Naive thymus-derived CD8-positive, alpha-beta T cell (primary cell): ENCODE measurements at regions not wholly inside any gene's neighbourhood (a gene's known extent, or its start where the extent isn't known, plus 50 kb on each side); places are given as distances from the start of the nearest gene placed in this dataset.

Experiments used
- ATAC-seq, 2 donors: fragments of 150-1000 bp; cut with Tn5 transposase in 1 of 2; sonication (Bioruptor Pico), chemical (Tn5 transposase) in 1 of 2; 1 replicate in 1 of 2; 2 replicates in 1 of 2; pipeline ENCODE4 v1.10.0; 2021; ENCODE audit warnings: mild to moderate bottlenecking in 2 of 2, moderate library complexity in 2 of 2
- POLR2A ChIA-PET: fragments of 350-600 bp; sonication (Branson Sonifier 250); formaldehyde crosslinking; loops from one replicate; lab custom pipeline; 2021; ENCODE audit warnings: antibody characterized with exemption; lab: Charles Lee
- DNase-seq, 10 donors: peaks; one replicate each; pipeline versions ENCODE4 v3.0.0 to v3.0.0-alpha.2; 2020 to 2022
- H3K27ac Mint-ChIP-seq, 10 donors: one replicate each; pipeline ENCODE4 v1.8.0; 2020 to 2022; ENCODE audit warnings: mild to moderate bottlenecking in 10 of 10, mixed read lengths in 10 of 10, moderate library complexity in 4 of 10, inconsistent platforms in 1 of 10
- H3K27me3 Mint-ChIP-seq, 5 donors: one replicate each; pipeline ENCODE4 v1.8.0; 2021 to 2022; ENCODE audit warnings: mixed read lengths in 5 of 5
- H3K36me3 Mint-ChIP-seq, 3 donors: one replicate each; pipeline ENCODE4 v1.8.0; 2020 to 2022; ENCODE audit warnings: mixed read lengths in 3 of 3, mild to moderate bottlenecking in 2 of 3, inconsistent platforms in 1 of 3
- H3K4me1 Mint-ChIP-seq, 4 donors: one replicate each; pipeline ENCODE4 v1.8.0; 2021 to 2022; ENCODE audit warnings: mixed read lengths in 4 of 4
- H3K4me3 Mint-ChIP-seq, 10 donors: one replicate each; pipeline ENCODE4 v1.8.0; 2020 to 2022; ENCODE audit warnings: mild to moderate bottlenecking in 10 of 10, mixed read lengths in 10 of 10, moderate library complexity in 6 of 10, inconsistent platforms in 1 of 10
- H3K9me3 Mint-ChIP-seq, 9 donors: one replicate each; pipeline ENCODE4 v1.8.0; 2020 to 2022; ENCODE audit warnings: mixed read lengths in 9 of 9, mild to moderate bottlenecking in 3 of 9, inconsistent platforms in 1 of 9, moderate library complexity in 1 of 9

DNA sequence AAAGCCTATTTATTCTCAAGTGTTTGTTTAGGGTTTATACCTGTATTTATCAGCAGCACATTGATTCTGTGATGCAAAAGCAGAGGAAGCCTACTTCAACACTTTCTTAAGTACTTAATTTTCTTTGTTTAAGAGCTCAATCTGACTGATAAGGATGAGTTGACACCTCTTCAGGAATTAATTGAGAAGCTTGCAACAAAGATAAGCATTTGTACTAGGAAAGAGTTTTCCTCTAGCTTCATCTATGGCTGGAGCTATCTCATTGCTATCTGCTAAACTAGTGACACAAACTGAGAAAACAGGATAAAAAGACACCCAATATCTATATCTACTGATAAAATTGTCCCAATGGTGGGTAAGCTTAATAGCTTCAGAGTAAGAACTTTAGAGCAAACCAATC is 170.1 kb upstream of the SLITRK6 start:
- H3K4me1 Mint-ChIP-seq = no peaks in the 10 kb centered on the region
- H3K27me3 Mint-ChIP-seq = no peaks in the 10 kb centered on the region
- POLR2A ChIA-PET = interaction anchor here (0.6 kb wide), 1 partner anchor 47 kb away, joined by 3 read pairs; no protein-coding TSS in a partner anchor
- no peak overlapping the region for H3K4me3 Mint-ChIP-seq
- no peak for DNase-seq
- H3K36me3 Mint-ChIP-seq = no peaks in the 10 kb centered on the region
- H3K9me3 Mint-ChIP-seq = peaks cover 0 to 11% (median 6%) of the 10 kb centered on the region in 9 donors
- no peak for ATAC-seq
- no peak overlapping the region for H3K27ac Mint-ChIP-seq

DNA sequence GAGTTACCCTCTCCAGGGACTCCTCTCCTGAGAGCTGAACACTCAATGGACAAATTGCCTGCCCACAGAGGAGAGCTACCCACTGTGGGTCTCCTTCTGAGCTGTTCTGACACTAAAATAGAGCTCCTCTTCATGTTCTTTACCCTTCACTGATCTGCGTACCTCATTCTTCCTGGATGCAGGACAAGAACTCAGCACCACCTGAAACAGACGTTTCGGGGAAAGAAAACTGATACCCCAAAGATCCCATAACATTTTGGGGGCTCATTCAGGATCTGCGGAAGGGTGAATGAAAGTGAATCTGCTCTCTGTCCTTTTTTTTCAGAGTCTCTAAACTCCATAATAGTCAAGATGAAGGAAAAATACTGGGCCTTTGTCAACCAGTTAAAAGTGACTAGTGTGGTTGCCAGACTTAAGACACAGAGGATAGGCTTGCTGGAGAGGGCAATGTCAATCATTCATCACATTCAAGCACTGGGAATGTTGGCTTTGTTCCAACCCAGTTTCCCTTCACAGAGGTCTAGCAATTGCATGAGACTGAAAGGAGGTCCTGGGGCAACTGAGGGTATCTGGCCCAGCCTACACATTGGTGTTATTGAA is 136.7 kb upstream of the SLITRK6 start:
- no peak overlapping the region for H3K27ac Mint-ChIP-seq
- ATAC-seq (no peak), DNase-seq (no peak)
- POLR2A ChIA-PET = no interaction called here
- H3K36me3 Mint-ChIP-seq = peaks cover 0 to 3% (median 0%) of the 10 kb centered on the region in 3 donors
- no peaks in the 10 kb centered on the region for H3K27me3 Mint-ChIP-seq
- peaks cover 2 to 32% (median 21%) of the 10 kb centered on the region in 9 donors for H3K9me3 Mint-ChIP-seq
- H3K4me3 Mint-ChIP-seq = no peak overlapping the region
- no peaks in the 10 kb centered on the region for H3K4me1 Mint-ChIP-seq

DNA sequence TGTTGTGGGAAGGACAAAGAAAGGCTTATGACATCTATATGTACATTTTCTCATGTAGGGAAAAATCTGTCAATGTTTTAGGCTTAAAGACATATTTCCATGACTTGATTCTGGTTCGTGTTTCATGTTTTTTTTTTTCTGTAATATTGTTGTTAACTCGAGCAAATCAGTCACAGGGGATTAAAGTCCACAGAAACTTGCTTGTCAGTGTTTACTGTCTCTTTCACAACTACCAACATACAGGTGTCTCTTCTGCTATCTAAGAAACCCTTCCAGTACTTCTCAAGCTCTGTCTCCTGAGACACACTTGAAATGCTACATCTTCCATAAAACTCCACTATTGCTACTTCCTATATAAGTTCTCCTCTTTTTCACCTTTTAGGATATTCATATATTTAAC is 130.9 kb upstream of the SLITRK6 start:
- DNase-seq (no peak), ATAC-seq (no peak)
- H3K9me3 Mint-ChIP-seq = peaks cover 0 to 23% (median 10%) of the 10 kb centered on the region in 9 donors
- no peaks in the 10 kb centered on the region for H3K4me1 Mint-ChIP-seq
- H3K27ac Mint-ChIP-seq = no peak overlapping the region
- H3K36me3 Mint-ChIP-seq = no peaks in the 10 kb centered on the region
- no peaks in the 10 kb centered on the region for H3K27me3 Mint-ChIP-seq
- no peak overlapping the region for H3K4me3 Mint-ChIP-seq
- POLR2A ChIA-PET = no interaction called here

DNA sequence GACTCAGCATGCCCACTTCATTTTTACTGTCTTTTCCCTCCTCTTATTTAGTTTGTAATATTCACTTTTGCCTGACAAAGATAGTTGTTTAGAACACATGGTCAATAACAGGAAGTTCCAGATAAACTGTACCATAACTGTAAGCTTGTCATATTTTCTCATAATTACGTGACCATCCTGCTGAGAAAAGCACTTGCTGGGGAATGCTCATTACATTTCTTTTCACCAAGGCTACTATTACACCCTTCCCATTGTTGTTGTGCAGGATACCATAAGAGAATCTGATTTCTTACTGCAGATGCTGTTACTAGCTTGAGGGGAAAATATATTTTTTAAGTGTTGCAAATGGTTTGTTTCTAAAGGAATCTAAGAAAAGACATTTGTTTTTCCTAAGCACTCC is 111.7 kb upstream of the SLITRK6 start:
- no peak for ATAC-seq
- Mint-ChIP-seq H3K9me3 (peaks cover 0 to 38% (median 9%) of the 10 kb centered on the region in 9 donors), H3K27ac (no peak overlapping the region), H3K36me3 (peaks cover 0 to 1% (median 0%) of the 10 kb centered on the region in 3 donors), H3K4me3 (no peak overlapping the region), H3K4me1 (no peaks in the 10 kb centered on the region), H3K27me3 (no peaks in the 10 kb centered on the region)
- DNase-seq = no peak
- POLR2A ChIA-PET = no interaction called here

DNA sequence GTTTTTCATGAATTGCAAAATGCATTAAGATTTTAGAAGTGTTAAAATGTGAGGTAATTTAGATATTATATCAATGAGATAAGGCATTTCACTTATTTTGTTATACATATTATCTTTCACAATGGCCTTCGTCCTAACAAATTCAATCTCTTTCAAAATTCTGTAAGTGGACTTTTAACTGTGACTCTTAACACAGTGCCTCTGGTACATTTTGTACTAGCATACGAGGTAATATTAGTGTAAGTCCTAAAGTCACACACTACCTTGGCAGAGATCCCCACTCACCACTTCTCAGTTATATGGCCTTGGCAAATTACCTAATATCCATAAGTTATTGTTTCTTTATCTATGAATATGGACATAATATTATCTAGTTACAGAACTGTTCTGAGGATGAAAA is 101.3 kb upstream of the SLITRK6 start:
- no peak overlapping the region for H3K27ac Mint-ChIP-seq
- H3K27me3 Mint-ChIP-seq = no peaks in the 10 kb centered on the region
- peaks cover 0 to 18% (median 6%) of the 10 kb centered on the region in 9 donors for H3K9me3 Mint-ChIP-seq
- no peak overlapping the region for H3K4me3 Mint-ChIP-seq
- POLR2A ChIA-PET = no interaction called here
- DNase-seq (no peak), ATAC-seq (no peak)
- no peaks in the 10 kb centered on the region for H3K4me1 Mint-ChIP-seq
- no peaks in the 10 kb centered on the region for H3K36me3 Mint-ChIP-seq

DNA sequence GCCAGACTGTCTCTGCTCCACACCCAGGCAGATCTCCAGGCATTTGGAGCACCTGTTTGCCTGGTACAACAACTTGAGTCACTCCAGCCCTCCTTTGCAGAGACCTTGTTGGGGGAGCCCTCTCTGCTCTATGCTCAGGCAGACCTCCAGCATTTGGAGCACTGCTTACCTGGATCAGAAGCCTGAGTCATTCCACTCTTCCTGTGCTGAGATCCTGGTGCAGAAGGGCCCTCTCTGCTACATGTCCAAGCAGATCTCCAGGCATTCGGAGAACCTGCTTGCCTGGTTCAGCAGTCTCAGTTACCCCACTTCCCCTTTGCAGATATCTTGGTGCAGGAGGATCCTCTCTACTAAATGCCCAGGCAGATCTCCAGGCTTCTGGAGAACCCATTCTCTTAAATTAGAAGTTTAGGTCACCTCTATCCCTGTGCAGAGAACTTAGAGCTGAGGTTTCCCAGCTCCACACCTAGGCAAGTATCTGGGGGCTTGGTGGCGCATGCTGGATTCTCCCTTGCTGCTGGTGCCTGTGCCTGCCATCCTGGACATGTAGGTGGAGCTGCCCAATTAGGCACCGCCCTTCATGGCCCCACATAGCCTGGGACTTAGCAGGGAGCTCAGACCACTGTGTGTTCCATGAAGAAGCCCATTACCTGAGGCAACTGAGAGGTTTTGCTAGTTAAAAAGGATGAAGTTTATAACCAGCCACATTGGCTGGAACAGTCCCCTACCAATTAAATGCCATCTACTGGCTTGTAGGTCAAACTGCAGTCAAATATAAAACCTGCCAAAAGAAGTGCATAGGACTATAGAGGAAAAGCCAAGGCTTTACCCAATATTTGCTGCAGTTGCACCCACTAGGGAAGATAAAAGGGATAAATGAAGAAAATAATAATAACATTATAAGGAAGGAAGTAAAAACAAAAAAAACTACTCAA is 97.6 kb upstream of the SLITRK6 start:
- no peaks in the 10 kb centered on the region for H3K27me3 Mint-ChIP-seq
- H3K9me3 Mint-ChIP-seq = peaks cover 0 to 18% (median 4%) of the 10 kb centered on the region in 9 donors
- H3K27ac Mint-ChIP-seq = no peak overlapping the region
- POLR2A ChIA-PET = no interaction called here
- no peaks in the 10 kb centered on the region for H3K4me1 Mint-ChIP-seq
- no peaks in the 10 kb centered on the region for H3K36me3 Mint-ChIP-seq
- ATAC-seq (no peak), DNase-seq (no peak)
- H3K4me3 Mint-ChIP-seq = no peak overlapping the region

DNA sequence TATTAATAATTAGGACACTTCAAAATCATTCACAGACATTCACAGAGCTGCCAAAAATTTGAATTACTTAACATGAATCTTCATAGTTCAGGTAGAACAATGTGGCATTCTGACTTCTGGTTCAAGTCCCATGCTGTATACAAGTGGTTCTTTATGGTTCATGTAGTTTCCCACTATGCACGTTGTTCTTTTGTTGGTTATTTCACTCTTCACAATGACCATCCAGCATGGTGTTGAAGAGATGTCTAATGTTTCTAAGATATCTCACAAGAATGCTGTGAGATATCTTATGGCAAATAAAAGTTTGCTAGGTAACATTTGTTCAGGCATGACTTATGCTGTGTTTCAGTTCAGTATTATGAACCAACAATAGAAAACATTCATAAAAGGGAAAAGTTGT is 88.2 kb upstream of the SLITRK6 start:
- Mint-ChIP-seq H3K9me3 (peaks cover 0 to 4% (median 0%) of the 10 kb centered on the region in 9 donors), H3K27me3 (no peaks in the 10 kb centered on the region), H3K36me3 (no peaks in the 10 kb centered on the region), H3K4me1 (no peaks in the 10 kb centered on the region), H3K4me3 (no peak overlapping the region), H3K27ac (no peak overlapping the region)
- DNase-seq (no peak), ATAC-seq (no peak)
- POLR2A ChIA-PET = no interaction called here

DNA sequence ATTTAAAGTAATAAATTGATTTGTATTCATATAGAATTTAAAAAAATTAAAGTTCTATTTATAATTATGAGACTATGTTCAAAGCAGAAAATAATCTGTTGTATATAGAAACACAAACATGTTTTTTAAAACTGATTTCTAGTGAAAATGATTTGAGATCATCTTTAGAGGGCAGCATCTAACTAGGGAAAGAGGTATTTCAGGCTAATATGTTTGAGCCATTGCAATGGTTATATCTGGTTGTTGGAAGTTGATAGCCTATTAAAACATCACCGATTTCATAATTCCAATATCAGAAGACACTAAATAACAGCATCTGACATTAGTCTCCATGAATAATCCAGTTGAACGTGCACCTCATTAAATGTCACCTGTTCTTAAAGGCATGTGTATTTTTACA is 79.8 kb upstream of the SLITRK6 start:
- Mint-ChIP-seq H3K27ac (no peak overlapping the region), H3K4me1 (no peaks in the 10 kb centered on the region), H3K36me3 (no peaks in the 10 kb centered on the region), H3K9me3 (peaks cover 0 to 13% (median 0%) of the 10 kb centered on the region in 9 donors), H3K27me3 (no peaks in the 10 kb centered on the region), H3K4me3 (no peak overlapping the region)
- POLR2A ChIA-PET = no interaction called here
- no peak for DNase-seq
- no peak for ATAC-seq

DNA sequence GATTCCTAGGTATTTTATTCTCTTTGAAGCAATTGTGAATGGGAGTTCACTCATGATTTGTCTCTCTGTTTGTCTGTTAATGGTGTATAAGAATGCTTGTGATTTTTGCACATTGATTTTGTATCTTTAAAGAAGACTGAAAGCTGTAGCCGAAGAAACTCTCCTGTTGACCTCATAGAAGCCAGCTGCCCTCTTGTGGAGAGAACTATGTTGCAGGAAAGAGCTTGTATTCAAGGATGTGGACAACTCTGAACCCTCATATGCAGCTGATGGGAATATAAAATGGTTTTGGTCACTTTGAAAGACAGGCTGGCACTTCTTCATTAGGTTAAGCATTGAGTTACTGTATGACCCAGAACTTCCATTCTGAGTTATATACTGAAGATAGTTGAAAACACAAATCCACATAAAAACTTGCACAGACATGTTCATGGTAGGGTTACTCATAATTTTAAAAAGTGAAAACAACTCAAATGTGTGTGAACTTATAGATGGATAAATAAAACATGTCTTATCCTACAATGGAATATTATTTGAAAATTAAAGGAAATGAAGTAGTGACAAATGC is 65.8 kb upstream of the SLITRK6 start:
- Mint-ChIP-seq H3K27ac (no peak overlapping the region), H3K36me3 (no peaks in the 10 kb centered on the region), H3K9me3 (peaks cover 0 to 4% (median 0%) of the 10 kb centered on the region in 9 donors), H3K4me3 (no peak overlapping the region), H3K4me1 (no peaks in the 10 kb centered on the region), H3K27me3 (no peaks in the 10 kb centered on the region)
- POLR2A ChIA-PET = no interaction called here
- ATAC-seq (no peak), DNase-seq (no peak)

DNA sequence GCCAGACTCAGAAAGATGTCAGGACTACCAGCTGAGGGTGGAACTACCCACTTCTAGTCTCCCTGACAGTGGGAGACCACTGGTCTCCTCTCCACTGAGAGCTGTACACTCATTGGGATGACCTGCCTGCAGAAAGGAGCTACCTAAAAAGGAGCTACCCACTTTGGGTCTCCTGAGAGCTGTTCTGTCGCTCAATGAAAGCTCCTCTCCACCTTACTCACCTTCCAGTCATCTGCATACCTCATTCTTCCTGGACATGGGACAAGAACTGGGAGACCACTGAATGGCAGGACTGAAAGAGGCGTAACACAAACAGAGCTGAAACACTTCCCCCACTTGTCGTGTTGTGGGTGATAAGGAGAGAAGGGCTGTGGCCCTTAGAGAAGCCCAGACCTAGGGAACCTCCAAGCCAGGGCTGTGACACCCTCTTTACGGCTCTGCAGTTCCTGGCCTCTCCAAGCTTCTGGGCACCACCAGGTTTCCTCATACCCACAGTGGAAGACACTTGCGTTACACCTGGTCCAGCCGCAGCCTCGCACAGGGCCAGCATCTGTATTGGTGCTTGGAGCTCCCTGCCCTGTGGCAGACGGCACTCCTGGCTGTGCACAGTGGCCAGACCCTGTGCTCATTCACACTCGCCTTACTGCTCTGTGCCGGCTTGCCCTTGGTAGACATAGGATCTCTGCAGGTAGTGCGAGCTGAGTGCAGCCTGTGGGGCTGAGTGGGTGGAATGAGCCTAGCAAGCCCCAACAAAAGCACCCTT is 54.9 kb upstream of the SLITRK6 start:
- Mint-ChIP-seq H3K4me3 (no peak overlapping the region), H3K36me3 (peaks cover 0 to 8% (median 0%) of the 10 kb centered on the region in 3 donors), H3K9me3 (peaks cover 0 to 17% (median 13%) of the 10 kb centered on the region in 9 donors), H3K4me1 (no peaks in the 10 kb centered on the region), H3K27ac (no peak overlapping the region), H3K27me3 (no peaks in the 10 kb centered on the region)
- DNase-seq (no peak), ATAC-seq (no peak)
- POLR2A ChIA-PET = no interaction called here

DNA sequence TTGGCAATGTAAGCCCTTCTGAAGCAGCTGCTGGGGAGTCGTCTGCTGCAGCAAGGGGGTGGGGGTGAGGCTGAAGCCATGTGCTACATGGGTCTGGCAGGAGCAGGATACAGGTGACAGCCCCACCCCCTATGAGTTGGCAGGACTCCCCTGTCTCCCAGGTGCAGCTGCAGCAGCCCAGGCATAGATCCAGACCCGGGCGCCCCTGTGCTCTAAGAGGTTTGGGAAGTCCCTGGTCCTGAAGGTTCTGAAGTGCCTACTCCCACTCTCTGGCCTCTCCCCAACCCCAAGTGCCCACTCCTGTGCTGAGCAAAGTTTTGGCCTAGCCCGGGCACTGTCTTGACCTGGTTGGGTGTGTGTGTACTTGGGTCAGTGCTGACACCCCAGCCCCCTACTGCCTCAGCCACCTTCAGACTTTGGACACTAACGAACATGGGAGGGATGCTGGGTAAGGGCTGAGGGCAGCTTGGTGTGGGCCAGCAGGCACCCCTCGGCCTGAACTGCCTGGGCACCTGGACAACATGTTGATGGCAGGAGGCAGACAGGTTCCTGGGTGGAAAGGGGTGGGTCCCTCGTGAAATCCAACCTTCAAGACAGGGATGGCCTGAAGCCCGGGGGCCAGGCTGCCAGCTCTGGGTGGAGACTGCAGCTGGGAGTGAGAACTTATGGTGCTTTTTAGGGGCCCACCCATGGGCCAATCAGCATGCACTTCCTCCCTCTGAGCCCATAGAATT is 54.1 kb upstream of the SLITRK6 start:
- ATAC-seq = no peak
- Mint-ChIP-seq H3K36me3 (peaks cover 0 to 8% (median 0%) of the 10 kb centered on the region in 3 donors), H3K9me3 (peaks cover 0 to 17% (median 13%) of the 10 kb centered on the region in 9 donors), H3K27me3 (no peaks in the 10 kb centered on the region), H3K27ac (no peak overlapping the region), H3K4me1 (no peaks in the 10 kb centered on the region), H3K4me3 (no peak overlapping the region)
- POLR2A ChIA-PET = no interaction called here
- peak in 1 of 10 donors; percentile 0 for DNase-seq
